ENCODE measurements at regions not wholly inside any gene's neighbourhood (a gene's known extent, or its start where the extent isn't known, plus 50 kb on each side); places are given as distances from the start of the nearest gene placed in this dataset.

- no peak overlapping the region for H2AFZ ChIP-seq (ENCODE audit: low read depth, low read length, poor library complexity, severe bottlenecking)
- peaks cover 17% of the 10 kb centered on the region for H3K27me3 ChIP-seq (ENCODE audit: insufficient read depth, low read length)
- no peak for TF ChIP-seq MAX (IDR thresholded peaks at IDR 0.05)
- TF ChIP-seq ELF1 (IDR thresholded peaks at IDR 0.05; ENCODE audit: borderline replicate concordance, low read depth), result no peak
- no peak for TF ChIP-seq EZH2 (IDR thresholded peaks at IDR 0.05)
- no peak for TF ChIP-seq JUND (IDR thresholded peaks at IDR 0.05)
- no peak for TF ChIP-seq SRF (IDR thresholded peaks at IDR 0.05; ENCODE audit: low read depth)
- no peak for TF ChIP-seq YY1 (IDR thresholded peaks at IDR 0.05; ENCODE audit: extremely low read depth, insufficient replicate concordance, low read depth, low read length)
- TF ChIP-seq ATF3 (IDR thresholded peaks at IDR 0.05), result no peak
- no peak for TF ChIP-seq EGR1 (IDR thresholded peaks at IDR 0.05; ENCODE audit: low read depth)
- TF ChIP-seq POLR2AphosphoS5 (IDR thresholded peaks at IDR 0.05; ENCODE audit: low read depth, low read length), result no peak
- no peak for TF ChIP-seq FOSL1 (IDR thresholded peaks at IDR 0.05; ENCODE audit: low read depth)
- TF ChIP-seq CTCF (IDR thresholded peaks at IDR 0.05 in 2 of 3, conservative IDR thresholded peaks at IDR 0.05 in 1 of 3; ENCODE audit: borderline replicate concordance in 1 of 3, insufficient read depth in 1 of 3, low read depth in 2 of 3, low read length in 2 of 3), result no peak
- TF ChIP-seq SP1 (IDR thresholded peaks at IDR 0.05; ENCODE audit: low read depth), result no peak
- no peak for TF ChIP-seq ZBTB33 (IDR thresholded peaks at IDR 0.05; ENCODE audit: extremely low read depth, insufficient replicate concordance, low read length)
- TF ChIP-seq ZFX (IDR thresholded peaks at IDR 0.05), result no peak
- no peak for TF ChIP-seq TCF7L2 (IDR thresholded peaks at IDR 0.05; ENCODE audit: borderline replicate concordance, extremely low read depth, insufficient read depth, insufficient read length)
- TF ChIP-seq EZH2phosphoT487 (IDR thresholded peaks at IDR 0.05; ENCODE audit: borderline replicate concordance), result no peak
- no peak overlapping the region for H3K27ac ChIP-seq (ENCODE audit: low read depth, low read length)
- H3K4me2 ChIP-seq (ENCODE audit: low read length), result no peak overlapping the region
- DNase-seq (ENCODE audit: low read depth, low spot score) (no peak), ATAC-seq (peak; percentile 47)
- H3K9me2 ChIP-seq (ENCODE audit: insufficient read depth), result no peaks in the 10 kb centered on the region
- H3K36me3 ChIP-seq (ENCODE audit: control insufficient read depth in 1 of 2, insufficient read depth in 2 of 2, low read length in 2 of 2), result no peaks in the 10 kb centered on the region
- no TSS peak for BruUV-seq (replicated peaks)
- no peaks in the 10 kb centered on the region for H4K20me1 ChIP-seq (ENCODE audit: insufficient read depth)
- H3K79me2 ChIP-seq (ENCODE audit: insufficient read depth, low read length), result no peaks in the 10 kb centered on the region
- no peak overlapping the region for H3K9ac ChIP-seq (ENCODE audit: low read length)
- no peaks in the 10 kb centered on the region for H3K9me3 ChIP-seq (ENCODE audit: control insufficient read depth in 1 of 2, insufficient read depth in 1 of 2, low read depth in 1 of 2, low read length in 2 of 2)
- no peak overlapping the region for H3K4me3 ChIP-seq (replicated peaks in 1 of 2; ENCODE audit: low read depth in 1 of 2, low read length in 2 of 2)
- H3K4me1 ChIP-seq (ENCODE audit: control insufficient read depth in 1 of 2, insufficient read depth in 2 of 2, low read length in 2 of 2), result no peaks in the 10 kb centered on the region
- intact Hi-C loops (cut with micrococcal nuclease), result no loop called here
- RAD21 ChIA-PET (ENCODE audit: low non-redundant PET in 1 of 2, low total read pairs in 2 of 2, uncharacterized antibody in 2 of 2, unreplicated experiment in 2 of 2), result no interaction called here
- CTCF ChIA-PET, result no interaction called here
- POLR2A ChIA-PET, result no interaction called here
These were observed 82.0 kb downstream of the ENGASE start for GRCh38 chr17:79156463-79157095.
